ENCODE measurements at regions not wholly inside any gene's neighbourhood (a gene's known extent, or its start where the extent isn't known, plus 50 kb on each side); places are given as distances from the start of the nearest gene placed in this dataset.

DNA sequence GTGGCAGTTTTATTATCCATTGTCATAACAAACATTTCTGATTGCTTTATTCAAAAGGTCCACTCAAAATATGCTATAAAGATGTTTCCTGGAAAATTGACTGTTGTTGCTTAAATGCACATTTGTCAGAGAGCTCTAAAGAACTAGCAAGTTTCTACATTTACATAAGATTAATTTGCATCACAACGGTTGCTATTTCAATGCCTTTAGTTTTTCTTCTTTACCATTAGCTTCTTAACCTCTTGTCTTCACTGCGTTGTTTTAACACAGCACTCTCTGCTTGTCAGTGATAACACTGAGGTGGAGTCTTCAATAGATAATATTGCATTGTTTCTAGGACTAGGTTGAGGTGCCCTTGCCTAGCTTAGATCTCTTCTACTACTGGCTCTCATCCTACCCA, 76.7 kb upstream of the GALNT7 start:
- H3K9me2 ChIP-seq (ENCODE audit: insufficient read depth) = no peaks in the 10 kb centered on the region
- no peaks in the 10 kb centered on the region for H3K9me3 ChIP-seq (ENCODE audit: control insufficient read depth in 1 of 2, insufficient read depth in 1 of 2, low read depth in 1 of 2, low read length in 2 of 2)
- H3K27me3 ChIP-seq (ENCODE audit: insufficient read depth, low read length) = no peaks in the 10 kb centered on the region
- TF ChIP-seq CEBPB (IDR thresholded peaks at IDR 0.05; ENCODE audit: low read depth) = no peak
- TF ChIP-seq SP1 (IDR thresholded peaks at IDR 0.05; ENCODE audit: low read depth) = no peak
- TF ChIP-seq YY1 (IDR thresholded peaks at IDR 0.05; ENCODE audit: extremely low read depth, insufficient replicate concordance, low read depth, low read length) = no peak
- no TSS peak for BruUV-seq (replicated peaks)
- intact Hi-C loops (cut with micrococcal nuclease) = no loop called here
- no peak overlapping the region for H3K9ac ChIP-seq (ENCODE audit: low read length)
- ChIA-PET CTCF (no interaction called here), POLR2A (no interaction called here), RAD21 (ENCODE audit: low non-redundant PET in 1 of 2, low total read pairs in 2 of 2, uncharacterized antibody in 2 of 2, unreplicated experiment in 2 of 2) (no interaction called here)
- no peak overlapping the region for H3K4me3 ChIP-seq (replicated peaks in 1 of 2; ENCODE audit: low read depth in 1 of 2, low read length in 2 of 2)
- H3K4me1 ChIP-seq (ENCODE audit: control insufficient read depth in 1 of 2, insufficient read depth in 2 of 2, low read length in 2 of 2) = no peaks in the 10 kb centered on the region
- no peaks in the 10 kb centered on the region for H3K36me3 ChIP-seq (ENCODE audit: control insufficient read depth in 1 of 2, insufficient read depth in 2 of 2, low read length in 2 of 2)
- ATAC-seq = no peak
- H3K4me2 ChIP-seq (ENCODE audit: low read length) = no peak overlapping the region
- no peak overlapping the region for H3K27ac ChIP-seq (ENCODE audit: low read depth, low read length)
- no peaks in the 10 kb centered on the region for H4K20me1 ChIP-seq (ENCODE audit: insufficient read depth)
- no peaks in the 10 kb centered on the region for H3K79me2 ChIP-seq (ENCODE audit: insufficient read depth, low read length)
- no peak for DNase-seq (ENCODE audit: low read depth, low spot score)
- no peak overlapping the region for H2AFZ ChIP-seq (ENCODE audit: low read depth, low read length, poor library complexity, severe bottlenecking)

DNA sequence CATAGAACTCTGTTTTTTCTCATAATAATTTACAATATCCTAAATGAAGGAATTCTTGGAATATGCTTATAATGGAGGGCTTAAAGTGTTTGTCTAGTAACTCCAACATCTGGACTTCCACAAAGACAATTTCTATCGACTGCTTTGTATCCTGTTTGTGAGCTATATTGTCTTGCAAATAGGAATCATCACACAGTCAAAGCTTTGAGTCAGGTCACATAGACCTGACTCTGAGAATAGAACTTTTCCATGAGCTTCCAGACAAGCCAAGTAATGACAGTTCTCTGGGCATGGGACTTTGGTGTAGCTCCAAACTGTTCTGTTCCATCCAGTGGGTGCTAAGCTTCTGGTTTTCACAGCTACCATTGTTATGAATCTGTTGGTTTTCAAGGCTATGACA, 75.2 kb upstream of the GALNT7 start:
- Histone ChIP-seq H3K79me2 (ENCODE audit: insufficient read depth, low read length) (no peaks in the 10 kb centered on the region), H4K20me1 (ENCODE audit: insufficient read depth) (no peaks in the 10 kb centered on the region), H3K4me2 (ENCODE audit: low read length) (no peak overlapping the region), H3K4me1 (ENCODE audit: control insufficient read depth in 1 of 2, insufficient read depth in 2 of 2, low read length in 2 of 2) (no peaks in the 10 kb centered on the region), H3K27ac (ENCODE audit: low read depth, low read length) (no peak overlapping the region), H3K9ac (ENCODE audit: low read length) (no peak overlapping the region), H3K4me3 (replicated peaks in 1 of 2; ENCODE audit: low read depth in 1 of 2, low read length in 2 of 2) (no peak overlapping the region), H3K36me3 (ENCODE audit: control insufficient read depth in 1 of 2, insufficient read depth in 2 of 2, low read length in 2 of 2) (no peaks in the 10 kb centered on the region), H2AFZ (ENCODE audit: low read depth, low read length, poor library complexity, severe bottlenecking) (no peak overlapping the region), H3K9me3 (ENCODE audit: control insufficient read depth in 1 of 2, insufficient read depth in 1 of 2, low read depth in 1 of 2, low read length in 2 of 2) (no peaks in the 10 kb centered on the region), H3K27me3 (ENCODE audit: insufficient read depth, low read length) (no peaks in the 10 kb centered on the region), H3K9me2 (ENCODE audit: insufficient read depth) (no peaks in the 10 kb centered on the region)
- RAD21 ChIA-PET (ENCODE audit: low non-redundant PET in 1 of 2, low total read pairs in 2 of 2, uncharacterized antibody in 2 of 2, unreplicated experiment in 2 of 2) = no interaction called here
- ATAC-seq (no peak), DNase-seq (ENCODE audit: low read depth, low spot score) (no peak)
- BruUV-seq (replicated peaks) = no TSS peak
- POLR2A ChIA-PET = interaction anchor here (0.6 kb wide), 1 partner anchor 17 kb away, joined by 3 read pairs; no protein-coding TSS in a partner anchor
- CTCF ChIA-PET = no interaction called here
- TF ChIP-seq SIN3A (IDR thresholded peaks at IDR 0.05; ENCODE audit: low read depth) (no peak), EGR1 (IDR thresholded peaks at IDR 0.05; ENCODE audit: low read depth) (no peak), CEBPB (IDR thresholded peaks at IDR 0.05; ENCODE audit: low read depth) (no peak), RAD21 (IDR thresholded peaks at IDR 0.05; ENCODE audit: low read depth) (no peak), EZH2 (IDR thresholded peaks at IDR 0.05) (no peak), JUND (IDR thresholded peaks at IDR 0.05) (no peak), SP1 (IDR thresholded peaks at IDR 0.05; ENCODE audit: low read depth) (no peak)
- TF ChIP-seq, protein P1, sequence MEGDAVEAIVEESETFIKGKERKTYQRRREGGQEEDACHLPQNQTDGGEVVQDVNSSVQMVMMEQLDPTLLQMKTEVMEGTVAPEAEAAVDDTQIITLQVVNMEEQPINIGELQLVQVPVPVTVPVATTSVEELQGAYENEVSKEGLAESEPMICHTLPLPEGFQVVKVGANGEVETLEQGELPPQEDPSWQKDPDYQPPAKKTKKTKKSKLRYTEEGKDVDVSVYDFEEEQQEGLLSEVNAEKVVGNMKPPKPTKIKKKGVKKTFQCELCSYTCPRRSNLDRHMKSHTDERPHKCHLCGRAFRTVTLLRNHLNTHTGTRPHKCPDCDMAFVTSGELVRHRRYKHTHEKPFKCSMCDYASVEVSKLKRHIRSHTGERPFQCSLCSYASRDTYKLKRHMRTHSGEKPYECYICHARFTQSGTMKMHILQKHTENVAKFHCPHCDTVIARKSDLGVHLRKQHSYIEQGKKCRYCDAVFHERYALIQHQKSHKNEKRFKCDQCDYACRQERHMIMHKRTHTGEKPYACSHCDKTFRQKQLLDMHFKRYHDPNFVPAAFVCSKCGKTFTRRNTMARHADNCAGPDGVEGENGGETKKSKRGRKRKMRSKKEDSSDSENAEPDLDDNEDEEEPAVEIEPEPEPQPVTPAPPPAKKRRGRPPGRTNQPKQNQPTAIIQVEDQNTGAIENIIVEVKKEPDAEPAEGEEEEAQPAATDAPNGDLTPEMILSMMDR (IDR thresholded peaks at IDR 0.05 in 2 of 3, conservative IDR thresholded peaks at IDR 0.05 in 1 of 3; ENCODE audit: borderline replicate concordance in 1 of 3, insufficient read depth in 1 of 3, low read depth in 2 of 3, low read length in 2 of 3) = no peak
- TF ChIP-seq, protein P2, sequence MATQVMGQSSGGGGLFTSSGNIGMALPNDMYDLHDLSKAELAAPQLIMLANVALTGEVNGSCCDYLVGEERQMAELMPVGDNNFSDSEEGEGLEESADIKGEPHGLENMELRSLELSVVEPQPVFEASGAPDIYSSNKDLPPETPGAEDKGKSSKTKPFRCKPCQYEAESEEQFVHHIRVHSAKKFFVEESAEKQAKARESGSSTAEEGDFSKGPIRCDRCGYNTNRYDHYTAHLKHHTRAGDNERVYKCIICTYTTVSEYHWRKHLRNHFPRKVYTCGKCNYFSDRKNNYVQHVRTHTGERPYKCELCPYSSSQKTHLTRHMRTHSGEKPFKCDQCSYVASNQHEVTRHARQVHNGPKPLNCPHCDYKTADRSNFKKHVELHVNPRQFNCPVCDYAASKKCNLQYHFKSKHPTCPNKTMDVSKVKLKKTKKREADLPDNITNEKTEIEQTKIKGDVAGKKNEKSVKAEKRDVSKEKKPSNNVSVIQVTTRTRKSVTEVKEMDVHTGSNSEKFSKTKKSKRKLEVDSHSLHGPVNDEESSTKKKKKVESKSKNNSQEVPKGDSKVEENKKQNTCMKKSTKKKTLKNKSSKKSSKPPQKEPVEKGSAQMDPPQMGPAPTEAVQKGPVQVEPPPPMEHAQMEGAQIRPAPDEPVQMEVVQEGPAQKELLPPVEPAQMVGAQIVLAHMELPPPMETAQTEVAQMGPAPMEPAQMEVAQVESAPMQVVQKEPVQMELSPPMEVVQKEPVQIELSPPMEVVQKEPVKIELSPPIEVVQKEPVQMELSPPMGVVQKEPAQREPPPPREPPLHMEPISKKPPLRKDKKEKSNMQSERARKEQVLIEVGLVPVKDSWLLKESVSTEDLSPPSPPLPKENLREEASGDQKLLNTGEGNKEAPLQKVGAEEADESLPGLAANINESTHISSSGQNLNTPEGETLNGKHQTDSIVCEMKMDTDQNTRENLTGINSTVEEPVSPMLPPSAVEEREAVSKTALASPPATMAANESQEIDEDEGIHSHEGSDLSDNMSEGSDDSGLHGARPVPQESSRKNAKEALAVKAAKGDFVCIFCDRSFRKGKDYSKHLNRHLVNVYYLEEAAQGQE (IDR thresholded peaks at IDR 0.05; ENCODE audit: low read depth) = no peak
- TF ChIP-seq, protein P3, sequence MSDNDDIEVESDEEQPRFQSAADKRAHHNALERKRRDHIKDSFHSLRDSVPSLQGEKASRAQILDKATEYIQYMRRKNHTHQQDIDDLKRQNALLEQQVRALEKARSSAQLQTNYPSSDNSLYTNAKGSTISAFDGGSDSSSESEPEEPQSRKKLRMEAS (IDR thresholded peaks at IDR 0.05) = no peak
- TF ChIP-seq, protein P4, sequence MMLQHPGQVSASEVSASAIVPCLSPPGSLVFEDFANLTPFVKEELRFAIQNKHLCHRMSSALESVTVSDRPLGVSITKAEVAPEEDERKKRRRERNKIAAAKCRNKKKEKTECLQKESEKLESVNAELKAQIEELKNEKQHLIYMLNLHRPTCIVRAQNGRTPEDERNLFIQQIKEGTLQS (IDR thresholded peaks at IDR 0.05) = no peak
- intact Hi-C loops (cut with micrococcal nuclease) = no loop called here
